Right cardiac atrium (tissue), 5 donors: ENCODE measurements at regions not wholly inside any gene's neighbourhood (a gene's known extent, or its start where the extent isn't known, plus 50 kb on each side); places are given as distances from the start of the nearest gene placed in this dataset.
"Not testable (repeated sequence)": the region's sequence is repeated elsewhere in the genome, so short reads cannot be mapped to it uniquely, and the experiment has no call there.

Experiments
- ATAC-seq, 2 donors: fragments of 200-7000 bp; cut with Tn5 transposase; one replicate each; pipeline versions ENCODE4 v1.8.0 to v1.9.1; 2020; ENCODE audit warnings: moderate library complexity in 2 of 2, mild to moderate bottlenecking in 1 of 2
- DNase-seq, 3 donors: peaks; one replicate each; pipeline ENCODE4 v3.0.0-alpha.2; 2020
- H3K27ac ChIP-seq: one replicate; pipeline ENCODE4 v1.5.1; 2013; ENCODE audit warnings: mild to moderate bottlenecking, low read length, control low read depth, moderate library complexity
- H3K27me3 ChIP-seq: one replicate; pipeline ENCODE4 v1.6.1; 2013; ENCODE audit not compliant: control insufficient read depth, insufficient read depth
- H3K4me1 ChIP-seq: one replicate; pipeline ENCODE4 v1.6.1; 2013; ENCODE audit warnings: low read length; ENCODE audit not compliant: control insufficient read depth, insufficient read depth
- H3K4me3 ChIP-seq: one replicate; pipeline ENCODE4 v1.5.1; 2013; ENCODE audit warnings: low read length, control low read depth
- H3K9me3 ChIP-seq: one replicate; pipeline ENCODE4 v1.6.1; 2013; ENCODE audit warnings: low read length; ENCODE audit not compliant: control insufficient read depth
- WGBS: extraction: QIAGEN DNeasy Blood & Tissue Kit; methylation state at CpG from one replicate; pipeline ENCODE4 v1.1.7; 2013; 5-methylcytosine and 5-hydroxymethylcytosine counted together
- intact Hi-C, 4 donors: fragments of 100-400 bp; cut with DNase I; formaldehyde crosslinking; loops; one replicate each; pipeline versions ENCODE4 v1.11.0 to v1.14.0; 2022 to 2023
- donor health status: healthy with polysubstance abuse.
- donor health status: DM: no; HTN: yes; CAD: no.
- donor health status: DM: no; HTN: no; CAD: no.
- donor health status: DM: no; HTN: yes; CAD: no; lungs with severe emphysema.
- donor health status: DM: yes; HTN: yes; CAD: no.

DNA sequence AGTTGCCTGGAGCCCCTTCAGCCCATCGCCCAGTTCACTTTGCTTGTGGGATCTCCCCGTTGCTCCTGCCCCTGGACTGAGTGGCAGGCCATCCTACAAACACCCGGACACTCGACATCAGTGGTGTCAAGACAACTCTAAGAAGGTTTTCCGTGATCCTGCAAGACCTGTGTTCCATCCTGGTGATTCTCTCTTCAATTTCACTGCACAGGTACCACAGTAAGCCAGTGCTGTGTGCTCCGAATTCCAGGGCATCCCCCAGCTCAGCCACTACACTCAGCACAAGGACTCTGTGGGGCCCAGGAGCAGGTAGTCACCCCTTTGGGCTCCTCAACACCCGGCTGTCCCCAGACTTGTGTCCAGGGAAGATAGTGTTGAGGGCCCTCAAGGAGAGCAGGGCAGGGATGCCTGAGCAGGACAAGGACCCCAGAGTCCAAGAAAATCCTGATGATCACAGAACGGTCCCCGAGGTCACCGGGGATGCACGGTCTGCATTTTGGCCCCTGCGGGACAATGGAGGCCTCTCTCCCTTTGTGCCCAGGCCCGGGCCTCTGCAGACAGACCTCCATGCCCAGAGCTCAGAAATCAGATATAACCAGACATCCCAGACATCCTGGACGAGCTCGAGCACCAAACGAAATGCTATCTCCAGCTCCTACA lies 146.9 kb upstream of the C1QTNF3 start:
- intact Hi-C loops, H3K9me3 ChIP-seq, ATAC-seq, H3K4me3 ChIP-seq, H3K27ac ChIP-seq, H3K4me1 ChIP-seq, H3K27me3 ChIP-seq: not testable (repeated sequence)
- WGBS, result 94% methylated on average over 16 of the region's 16 CpGs
- DNase-seq, result peak; percentile 11 to 67 (median 56)

DNA sequence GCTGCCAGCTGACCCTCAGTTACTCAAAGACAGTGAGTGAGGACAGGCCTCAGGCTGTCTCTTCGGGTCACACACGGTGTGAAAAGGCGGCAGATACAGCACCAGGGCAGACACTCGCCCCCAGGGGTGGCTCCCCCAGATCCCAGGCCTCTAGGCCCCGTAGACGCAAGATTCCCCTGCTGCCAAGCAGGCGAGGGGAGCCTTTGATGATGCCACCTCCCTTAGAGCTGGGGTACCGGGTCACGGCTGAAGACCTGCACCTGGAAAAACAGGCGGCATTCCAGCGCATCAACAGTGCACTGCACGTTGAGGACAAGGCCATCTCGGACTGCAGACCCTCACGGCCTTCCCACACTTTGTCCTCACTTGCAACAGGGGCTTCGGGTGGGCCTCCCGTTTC lies 147.5 kb upstream of the C1QTNF3 start:
- ATAC-seq, result not testable (repeated sequence)

DNA sequence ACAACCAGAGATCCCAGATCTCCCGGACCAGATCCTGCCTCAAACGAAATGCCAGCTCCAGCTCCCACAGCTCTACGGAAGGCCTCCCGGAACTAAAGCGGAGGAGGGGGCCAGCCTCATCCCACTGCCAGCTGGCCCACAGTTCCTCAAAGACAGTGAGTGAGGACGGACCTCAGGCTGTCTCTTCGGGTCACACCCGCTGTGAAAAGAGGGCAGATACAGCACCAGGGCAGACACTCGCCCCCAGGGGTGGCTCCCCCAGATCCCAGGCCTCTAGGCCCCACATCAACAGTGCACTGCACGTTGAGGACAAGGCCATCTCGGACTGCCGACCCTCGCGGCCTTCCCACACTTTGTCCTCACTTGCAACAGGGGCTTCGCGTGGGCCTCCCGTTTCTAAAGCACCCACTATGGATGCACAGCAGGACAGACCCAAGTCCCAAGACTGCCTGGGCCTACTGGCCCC lies 148.3 kb upstream of the C1QTNF3 start:
- H3K27ac ChIP-seq, ATAC-seq, H3K4me1 ChIP-seq, H3K27me3 ChIP-seq, H3K4me3 ChIP-seq, intact Hi-C loops, H3K9me3 ChIP-seq: not testable (repeated sequence)
- DNase-seq, result peak; percentile 31 to 77 (median 67)
- WGBS, result 92% methylated on average over 17 of the region's 17 CpGs

More for the DNA sequence above, 147.5 kb upstream of the C1QTNF3 start:
- DNase-seq, result peak; percentile 25 to 80 (median 71)
- H3K4me3 ChIP-seq, H3K9me3 ChIP-seq, intact Hi-C loops, H3K4me1 ChIP-seq, H3K27me3 ChIP-seq, H3K27ac ChIP-seq: not testable (repeated sequence)
- WGBS, result 94% methylated on average over 14 of the region's 16 CpGs

DNA sequence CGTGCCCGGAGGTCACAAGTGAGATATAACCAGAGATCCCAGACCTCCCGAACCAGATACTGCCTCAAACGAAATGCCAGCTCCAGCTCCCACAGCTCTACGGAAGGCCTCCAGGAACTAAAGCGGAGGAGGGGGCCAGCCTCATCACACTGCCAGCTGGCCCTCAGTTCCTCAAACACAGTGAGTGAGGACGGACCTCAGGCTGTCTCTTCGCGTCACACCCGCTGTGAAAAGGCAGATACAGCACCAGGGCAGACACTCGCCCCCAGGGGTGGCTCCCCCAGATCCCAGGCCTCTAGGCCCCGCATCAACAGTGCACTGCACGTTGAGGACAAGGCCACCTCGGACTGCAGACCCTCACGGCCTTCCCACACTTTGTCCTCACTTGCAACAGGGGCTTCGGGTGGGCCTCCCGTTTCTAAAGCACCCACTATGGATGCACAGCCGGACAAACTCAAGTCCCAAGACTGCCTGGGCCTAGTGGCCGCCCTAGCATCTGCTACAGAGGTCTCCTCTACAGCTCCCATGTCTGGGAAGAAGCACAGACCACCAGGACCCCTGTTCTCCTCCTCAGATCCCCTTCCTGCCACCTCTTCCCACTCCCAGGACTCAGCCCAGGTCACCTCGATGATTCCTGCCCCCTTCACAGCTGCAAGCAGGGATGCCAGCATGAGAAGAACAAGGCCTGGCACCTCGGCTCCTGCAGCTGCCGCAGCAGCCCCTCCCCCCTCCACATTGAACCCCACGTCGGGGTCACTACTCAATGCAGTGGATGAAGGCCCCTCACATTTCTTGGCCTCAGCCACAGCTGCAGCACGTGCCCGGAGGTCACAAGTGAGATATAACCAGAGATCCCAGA lies 149.3 kb upstream of the C1QTNF3 start:
- H3K4me1 ChIP-seq, H3K4me3 ChIP-seq, H3K27ac ChIP-seq, H3K9me3 ChIP-seq, H3K27me3 ChIP-seq, intact Hi-C loops, ATAC-seq: not testable (repeated sequence)
- DNase-seq, result peak; percentile 23 to 74 (median 71)
- WGBS, result 78% methylated on average over 26 of the region's 26 CpGs

DNA sequence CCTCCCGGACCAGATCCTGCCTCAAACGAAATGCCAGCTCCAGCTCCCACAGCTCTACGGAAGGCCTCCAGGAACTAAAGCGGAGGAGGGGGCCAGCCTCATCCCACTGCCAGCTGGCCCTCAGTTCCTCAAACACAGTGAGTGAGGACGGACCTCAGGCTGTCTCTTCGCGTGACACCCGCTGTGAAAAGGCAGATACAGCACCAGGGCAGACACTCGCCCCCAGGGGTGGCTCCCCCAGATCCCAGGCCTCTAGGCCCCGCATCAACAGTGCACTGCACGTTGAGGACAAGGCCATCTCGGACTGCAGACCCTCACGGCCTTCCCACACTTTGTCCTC lies 149.9 kb upstream of the C1QTNF3 start:
- DNase-seq, result peak in 2 of 3 donors; percentile 56 to 62
- H3K27me3 ChIP-seq, H3K27ac ChIP-seq, intact Hi-C loops, H3K9me3 ChIP-seq, H3K4me1 ChIP-seq, H3K4me3 ChIP-seq, ATAC-seq: not testable (repeated sequence)
- 84% methylated on average over 10 of the region's 13 CpGs for WGBS

DNA sequence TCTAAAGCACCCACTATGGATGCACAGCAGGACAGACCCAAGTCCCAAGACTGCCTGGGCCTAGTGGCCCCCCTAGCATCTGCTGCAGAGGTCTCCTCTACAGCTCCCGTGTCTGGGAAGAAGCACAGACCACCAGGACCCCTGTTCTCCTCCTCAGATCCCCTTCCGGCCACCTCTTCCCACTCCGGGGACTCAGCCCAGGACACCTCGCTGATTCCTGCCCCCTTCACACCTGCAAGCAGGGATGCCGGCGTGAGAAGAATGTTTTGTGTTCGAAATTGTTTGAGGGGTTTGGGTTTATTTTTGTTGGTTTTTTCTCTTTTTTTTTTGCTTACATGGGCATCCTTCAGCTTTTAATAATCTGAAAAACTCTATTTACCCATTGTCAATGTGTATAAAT lies 150.3 kb upstream of the C1QTNF3 start:
- H3K27me3 ChIP-seq, H3K27ac ChIP-seq, H3K4me1 ChIP-seq, H3K4me3 ChIP-seq, intact Hi-C loops, H3K9me3 ChIP-seq, ATAC-seq: not testable (repeated sequence)
- WGBS, result 96% methylated on average over 7 of the region's 7 CpGs
- peak; percentile 12 to 46 (median 44) for DNase-seq

DNA sequence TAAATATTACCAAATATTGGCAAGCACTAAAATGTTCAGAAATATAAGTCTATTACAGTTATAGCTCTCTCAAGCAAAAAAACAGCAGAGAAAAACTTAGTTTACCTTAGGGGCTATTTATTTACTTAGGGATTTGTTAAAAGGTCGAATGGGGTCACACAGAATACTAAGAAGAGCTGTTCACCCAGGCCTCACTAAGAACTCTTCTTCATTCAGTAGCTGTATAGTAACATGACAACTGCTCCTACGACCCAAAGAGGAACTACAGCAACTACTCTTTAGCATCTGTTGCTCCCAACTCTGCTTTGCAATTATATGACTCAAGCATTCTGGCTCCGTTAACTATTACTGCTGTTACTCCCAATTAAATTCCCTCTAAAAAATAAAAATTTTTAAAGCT lies 150.8 kb upstream of the C1QTNF3 start:
- not testable (repeated sequence) for ATAC-seq

DNA sequence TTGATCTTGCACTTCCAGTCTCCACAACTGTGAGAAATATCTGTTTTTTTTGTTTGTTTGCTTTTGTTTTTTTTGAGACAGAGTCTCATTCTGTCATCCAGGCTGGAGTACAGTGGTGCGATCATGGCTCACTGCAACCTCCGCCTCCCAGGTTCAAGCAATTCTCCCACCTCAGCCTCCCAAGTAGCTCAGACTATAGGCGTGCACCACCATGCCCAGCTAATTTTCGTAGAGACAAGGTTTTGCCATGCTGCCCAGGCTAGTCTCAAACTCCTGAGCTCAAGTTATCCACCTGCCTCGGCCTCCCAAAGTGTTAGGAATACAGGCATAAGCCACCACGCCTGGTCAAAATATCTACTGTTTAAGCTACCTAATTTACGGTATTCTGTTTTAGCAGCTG lies 153.1 kb upstream of the C1QTNF3 start:
- ATAC-seq, H3K4me1 ChIP-seq, intact Hi-C loops, DNase-seq, H3K27ac ChIP-seq, H3K27me3 ChIP-seq, H3K4me3 ChIP-seq, H3K9me3 ChIP-seq: not testable (repeated sequence)
- 99% methylated on average over 6 of the region's 7 CpGs for WGBS

More for the DNA sequence above, 150.8 kb upstream of the C1QTNF3 start:
- DNase-seq, H3K9me3 ChIP-seq, H3K4me3 ChIP-seq, H3K4me1 ChIP-seq, H3K27me3 ChIP-seq, intact Hi-C loops, H3K27ac ChIP-seq: not testable (repeated sequence)
- WGBS, result 73% methylated on average over 2 of the region's 3 CpGs

DNA sequence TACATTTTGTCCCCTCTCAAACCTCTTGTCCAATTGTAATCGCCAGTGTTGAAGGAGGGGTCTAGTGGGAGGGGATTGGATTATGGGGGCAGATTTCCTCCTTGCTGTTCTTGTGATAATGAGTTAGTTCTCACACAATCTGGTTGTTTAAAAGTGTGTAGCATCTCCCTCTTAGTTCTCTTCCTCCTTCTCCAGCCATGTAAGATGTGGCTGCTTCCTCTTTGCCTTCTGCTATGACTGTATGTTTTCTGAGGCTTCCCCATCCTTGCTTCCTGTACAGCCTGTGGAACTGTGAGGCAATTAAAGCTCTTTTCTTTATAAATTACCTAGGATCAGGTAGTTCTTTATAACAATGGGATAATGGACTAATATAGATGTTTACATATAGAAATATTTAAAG lies 162.3 kb upstream of the C1QTNF3 start:
- ATAC-seq, H3K4me3 ChIP-seq, H3K27ac ChIP-seq, intact Hi-C loops, H3K4me1 ChIP-seq, H3K9me3 ChIP-seq, DNase-seq, H3K27me3 ChIP-seq: not testable (repeated sequence)
- WGBS, result 91% methylated on average over 1 of the region's 1 CpG

DNA sequence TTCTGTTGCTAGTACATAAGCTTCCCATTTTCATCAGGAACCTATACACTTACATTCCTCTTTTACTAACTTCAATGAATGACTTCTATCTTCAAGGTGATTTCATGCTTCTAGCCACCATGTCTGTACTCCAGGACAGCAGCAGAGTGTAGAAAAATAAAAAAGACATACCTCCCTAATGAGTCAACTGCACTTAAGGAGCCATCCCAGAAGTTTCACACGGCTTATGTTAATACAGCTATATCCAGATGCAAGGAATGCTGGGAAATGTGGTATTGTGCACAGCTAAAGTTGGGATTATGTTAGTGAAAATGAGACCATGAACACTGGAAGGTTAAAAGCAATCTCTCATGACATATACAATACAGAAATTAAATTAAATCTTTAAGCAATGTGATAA lies 174.4 kb upstream of the C1QTNF3 start:
- H3K27ac ChIP-seq, H3K4me3 ChIP-seq, ATAC-seq, intact Hi-C loops, H3K4me1 ChIP-seq, H3K27me3 ChIP-seq, H3K9me3 ChIP-seq, DNase-seq: not testable (repeated sequence)
- 91% methylated on average over 1 of the region's 1 CpG for WGBS

DNA sequence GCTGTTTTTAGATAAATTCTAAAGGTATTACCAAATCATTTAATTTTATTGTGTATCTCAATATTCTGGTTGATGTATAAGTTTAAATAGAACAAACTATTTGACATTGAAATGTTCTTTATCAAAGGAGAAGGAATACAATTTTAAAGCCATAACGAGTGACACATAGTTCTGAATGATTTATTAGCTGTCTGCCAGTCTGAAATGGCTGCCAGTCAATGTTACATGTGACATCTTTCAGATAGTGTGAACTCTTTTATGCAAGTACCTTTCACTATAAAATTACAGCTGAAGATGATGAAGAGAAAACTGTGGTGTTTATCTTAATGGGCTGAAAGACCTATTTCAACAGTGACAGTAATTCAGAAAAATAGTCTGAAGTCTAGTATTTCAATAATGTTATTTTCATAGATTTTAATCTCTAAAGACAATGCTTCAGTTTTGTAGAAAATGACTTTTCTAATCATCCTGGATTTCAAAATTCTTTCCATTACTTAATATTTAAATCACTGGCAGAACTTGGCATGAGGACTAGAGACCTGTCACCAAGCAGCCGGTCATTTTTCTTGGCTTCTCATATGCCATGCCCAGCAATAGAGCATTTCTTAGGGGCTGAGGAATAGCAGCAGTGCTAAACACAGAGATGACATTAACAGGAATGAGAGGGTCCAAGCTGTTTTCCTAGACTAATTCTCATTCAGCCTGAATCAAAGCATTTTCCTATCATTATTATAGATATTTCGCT lies 178.5 kb upstream of the C1QTNF3 start:
- H3K9me3 ChIP-seq, H3K4me1 ChIP-seq, H3K27ac ChIP-seq, ATAC-seq, H3K4me3 ChIP-seq, intact Hi-C loops, H3K27me3 ChIP-seq: not testable (repeated sequence)
- DNase-seq, result peak in 1 of 3 donors; percentile 5
- WGBS, result 42% methylated on average over 3 of the region's 3 CpGs
